H1 (cell line): ENCODE measurements at regions not wholly inside any gene's neighbourhood (a gene's known extent, or its start where the extent isn't known, plus 50 kb on each side); places are given as distances from the start of the nearest gene placed in this dataset.

Source experiments
- CTCF ChIA-PET: fragments of 300-600 bp; sonication (Branson Sonifier 250); formaldehyde crosslinking; loops from one replicate; lab custom pipeline; 2021; ENCODE audit not compliant: partially characterized antibody; lab: Charles Lee
- POLR2A ChIA-PET: fragments of 300-600 bp; sonication (Branson Sonifier 250); formaldehyde crosslinking; loops from one replicate; lab custom pipeline; 2021; ENCODE audit warnings: inconsistent platforms; ENCODE audit not compliant: partially characterized antibody; lab: Charles Lee
- DNase-seq, 2 experiments: peaks; one replicate each; pipeline versions ENCODE4 v3.0.0 to v3.0.0-alpha.2; 2010 to 2022; ENCODE audit warnings: low spot score in 2 of 2, low read depth in 1 of 2, mixed read lengths in 1 of 2
- FAIRE-seq: peaks from 2 replicates; lab custom pipeline; 2011; peaks lifted over from hg19 to GRCh38; lab: Jason Lieb, UNC
- H2AFZ ChIP-seq: 2 replicates; pipeline ENCODE4 v1.8.1; 2012; ENCODE audit warnings: low read length, inconsistent platforms
- H2AK5ac ChIP-seq: 2 replicates; pipeline ENCODE4 v1.6.1; 2013; ENCODE audit warnings: low read depth, low read length
- H2BK120ac ChIP-seq: replicated peaks from 2 replicates; pipeline ENCODE3; 2013; ENCODE audit warnings: low read depth, low read length, inconsistent platforms
- H2BK12ac ChIP-seq: 2 replicates; pipeline ENCODE4 v1.6.1; 2013; ENCODE audit warnings: low read depth, low read length
- H2BK15ac ChIP-seq: 2 replicates; pipeline ENCODE4 v1.6.1; 2013; ENCODE audit warnings: low read length
- H2BK20ac ChIP-seq: 2 replicates; pipeline ENCODE4 v1.6.1; 2013; ENCODE audit warnings: low read length
- H2BK5ac ChIP-seq: 2 replicates; pipeline ENCODE4 v1.6.1; 2013; ENCODE audit warnings: low read depth, low read length
- H3K14ac ChIP-seq: 2 replicates; pipeline ENCODE4 v1.6.1; 2013; ENCODE audit warnings: inconsistent platforms; ENCODE audit not compliant: insufficient read length
- H3K18ac ChIP-seq: 2 replicates; pipeline ENCODE4 v1.6.1; 2013; ENCODE audit warnings: low read length; ENCODE audit errors: extremely low read depth
- H3K23ac ChIP-seq: 2 replicates; pipeline ENCODE4 v1.6.1; 2013; ENCODE audit warnings: inconsistent platforms; ENCODE audit not compliant: insufficient read length
- H3K23me2 ChIP-seq: 2 replicates; pipeline ENCODE4 v1.6.1; 2013; ENCODE audit warnings: low read depth, low read length
- H3K27ac ChIP-seq: 2 replicates; pipeline ENCODE4 v1.6.1; 2011; ENCODE audit warnings: low read depth, low read length, inconsistent platforms
- H3K27me3 ChIP-seq, 4 experiments: replicated peaks in 1 of 4; 1 replicate in 1 of 4; 2 replicates in 3 of 4; pipeline versions ENCODE4 v1.6.1 to v1.8.1; 2011 to 2013; ENCODE audit warnings: low read length in 3 of 4, mild to moderate bottlenecking in 3 of 4, inconsistent platforms in 2 of 4, mixed read lengths in 2 of 4, moderate library complexity in 1 of 4; ENCODE audit not compliant: control insufficient read depth in 3 of 4, insufficient read depth in 3 of 4; ENCODE audit errors: extremely low read depth in 1 of 4
- H3K36me3 ChIP-seq, 4 experiments: 2 replicates each; pipeline versions ENCODE4 v1.6.1 to v1.8.1; 2011 to 2013; ENCODE audit warnings: mild to moderate bottlenecking in 4 of 4, low read length in 3 of 4, moderate library complexity in 2 of 4, control low read depth in 1 of 4, inconsistent platforms in 1 of 4; ENCODE audit not compliant: insufficient read depth in 4 of 4, control insufficient read depth in 2 of 4
- H3K4ac ChIP-seq: replicated peaks from 2 replicates; pipeline ENCODE3; 2013; ENCODE audit warnings: low read length, low read depth, mixed read lengths, inconsistent platforms; ENCODE audit not compliant: insufficient read length
- H3K4me1 ChIP-seq, 4 experiments: replicated peaks in 1 of 4; 1 replicate in 1 of 4; 2 replicates in 3 of 4; pipeline versions ENCODE4 v1.6.1 to v1.8.1; 2011 to 2013; ENCODE audit warnings: low read length in 3 of 4, inconsistent platforms in 2 of 4, mixed read lengths in 1 of 4; ENCODE audit not compliant: insufficient read depth in 4 of 4, control insufficient read depth in 3 of 4
- H3K4me2 ChIP-seq, 2 experiments: 2 replicates each; pipeline versions ENCODE4 v1.6.1 to v1.8.1; 2011 to 2013; ENCODE audit warnings: low read depth in 2 of 2, low read length in 2 of 2, control low read depth in 1 of 2, inconsistent platforms in 1 of 2, mild to moderate bottlenecking in 1 of 2; ENCODE audit not compliant: insufficient read depth in 1 of 2
- H3K4me3 ChIP-seq, 4 experiments: fragments of 200-600, 300-600 bp in 1 of 4; sonication (generic), shearing (Covaris generic), sonication (Bioruptor Twin) in 1 of 4; 2 replicates each; pipeline versions ENCODE4 v1.5.1 to v1.8.1; 2011 to 2016; ENCODE audit warnings: low read length in 4 of 4, low read depth in 3 of 4, control low read depth in 2 of 4, inconsistent platforms in 2 of 4, mild to moderate bottlenecking in 2 of 4, mixed read lengths in 1 of 4, moderate library complexity in 1 of 4; ENCODE audit not compliant: insufficient read depth in 2 of 4; ENCODE audit errors: extremely low read depth in 1 of 4
- H3K56ac ChIP-seq: replicated peaks from 2 replicates; pipeline ENCODE3; 2013; ENCODE audit warnings: low read depth, mild to moderate bottlenecking, mixed read lengths, low read length, inconsistent platforms; ENCODE audit not compliant: insufficient read length
- H3K79me1 ChIP-seq: 2 replicates; pipeline ENCODE4 v1.6.1; 2013; ENCODE audit warnings: low read depth, low read length, control low read depth
- H3K79me2 ChIP-seq, 2 experiments: 2 replicates each; pipeline versions ENCODE4 v1.6.1 to v1.8.1; 2012 to 2013; ENCODE audit warnings: low read length in 2 of 2, mild to moderate bottlenecking in 2 of 2, inconsistent platforms in 1 of 2; ENCODE audit not compliant: insufficient read depth in 2 of 2, control insufficient read depth in 1 of 2
- H3K9ac ChIP-seq, 4 experiments: replicated peaks in 1 of 4; 1 replicate in 1 of 4; 2 replicates in 3 of 4; pipeline versions ENCODE4 v1.6.1 to v1.8.1; 2011 to 2013; ENCODE audit warnings: low read depth in 3 of 4, low read length in 3 of 4, control low read depth in 2 of 4, mild to moderate bottlenecking in 2 of 4, moderate library complexity in 2 of 4, inconsistent platforms in 1 of 4; ENCODE audit errors: extremely low read depth in 1 of 4
- H3K9me3 ChIP-seq, 2 experiments: 2 replicates each; pipeline versions ENCODE4 v1.6.1 to v1.8.1; 2012 to 2013; ENCODE audit warnings: mild to moderate bottlenecking in 2 of 2, moderate library complexity in 2 of 2, control low read depth in 1 of 2, inconsistent platforms in 1 of 2, low read depth in 1 of 2, low read length in 1 of 2, mixed read lengths in 1 of 2; ENCODE audit not compliant: insufficient read depth in 2 of 2
- H4K20me1 ChIP-seq, 2 experiments: replicated peaks in 1 of 2; 2 replicates each; pipeline versions ENCODE3 to v1.8.1; 2011 to 2013; ENCODE audit warnings: inconsistent platforms in 2 of 2, low read length in 2 of 2, mild to moderate bottlenecking in 1 of 2; ENCODE audit not compliant: insufficient read depth in 2 of 2, control insufficient read depth in 1 of 2
- H4K5ac ChIP-seq: 2 replicates; pipeline ENCODE4 v1.6.1; 2013; ENCODE audit warnings: low read length, low read depth, mixed read lengths, inconsistent platforms; ENCODE audit not compliant: insufficient read length
- H4K8ac ChIP-seq: 2 replicates; pipeline ENCODE4 v1.8.0; 2013; ENCODE audit warnings: mild to moderate bottlenecking, moderate library complexity, low read length, inconsistent platforms; ENCODE audit not compliant: insufficient read depth; ENCODE audit errors: extremely low read depth
- H4K91ac ChIP-seq: replicated peaks from 2 replicates; pipeline ENCODE3; 2013; ENCODE audit warnings: low read length, mixed read lengths, inconsistent platforms; ENCODE audit not compliant: insufficient read length
- PHF8 ChIP-seq: fragments of 200-600 bp; sonication (generic); conservative IDR thresholded peaks from 2 replicates; pipeline ENCODE4 v1.7.1; 2012; ENCODE audit warnings: low read depth, mild to moderate bottlenecking, inconsistent platforms, low read length, moderate library complexity
- TAF1 ChIP-seq: IDR thresholded peaks from 2 replicates; pipeline ENCODE4 v1.6.1; 2011; ENCODE audit warnings: mild to moderate bottlenecking, low read depth, low read length
- TEAD4 ChIP-seq: IDR thresholded peaks from 2 replicates; pipeline ENCODE4 v1.6.1; 2012; ENCODE audit warnings: low read depth, low read length, inconsistent platforms, mixed read lengths
- WGBS, 2 experiments: shearing (Covaris generic) in 1 of 2; methylation state at CpG; one replicate each; pipeline versions ENCODE4 v1.1.6 to v1.1.7; 2013 to 2015; ENCODE audit warnings: low lambda C conversion rate in 2 of 2, mixed read lengths in 2 of 2, inconsistent platforms in 1 of 2, low coverage in 1 of 2, missing lambda C conversion rate in 1 of 2; ENCODE audit not compliant: insufficient replicate concordance in 2 of 2, insufficient coverage in 1 of 2, insufficient read length in 1 of 2; ENCODE audit errors: extremely low coverage in 1 of 2, missing lambda C conversion rate in 1 of 2; 5-methylcytosine and 5-hydroxymethylcytosine counted together

DNA sequence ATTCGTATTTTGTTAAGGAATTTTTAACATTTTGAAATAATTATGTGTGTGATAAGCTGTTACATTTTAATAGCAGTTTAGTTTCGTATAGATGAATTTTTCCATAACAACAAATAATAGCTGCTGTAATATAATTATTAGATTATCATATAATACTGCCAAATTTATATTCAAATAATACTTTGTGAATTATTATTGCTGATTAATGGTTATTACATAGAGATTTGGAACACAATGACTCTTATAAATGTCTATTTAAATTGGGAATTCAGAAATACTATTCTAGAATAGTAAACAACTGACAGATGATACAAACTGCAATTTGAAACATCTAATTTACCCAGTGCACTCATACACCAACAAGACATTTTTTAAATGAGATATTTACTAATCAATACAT is 73.2 kb upstream of the NEK7 start:
- H3K4me3 ChIP-seq, result no peak overlapping the region
- no peak overlapping the region for H2AFZ ChIP-seq
- H2BK120ac ChIP-seq, result no peak overlapping the region
- no peak overlapping the region for H2BK12ac ChIP-seq
- no peaks in the 10 kb centered on the region for H3K36me3 ChIP-seq
- no peak overlapping the region for H3K4ac ChIP-seq
- DNase-seq (no peak), FAIRE-seq (no peak)
- H4K20me1 ChIP-seq, result no peaks in the 10 kb centered on the region
- no peak overlapping the region for H3K14ac ChIP-seq
- peaks cover 0 to 5% (median 0%) of the 10 kb centered on the region in 4 experiments; a peak in 1 of 7 replicates for H3K4me1 ChIP-seq
- no peaks in the 10 kb centered on the region for H3K79me2 ChIP-seq
- no peak overlapping the region for H2BK20ac ChIP-seq
- H3K4me2 ChIP-seq, result no peak overlapping the region
- no peak overlapping the region for H3K18ac ChIP-seq
- H2BK15ac ChIP-seq, result no peak overlapping the region
- TF ChIP-seq PHF8 (no peak), TAF1 (no peak), TEAD4 (no peak)
- H3K23me2 ChIP-seq, result no peaks in the 10 kb centered on the region
- H4K91ac ChIP-seq, result no peak overlapping the region
- no peak overlapping the region for H2BK5ac ChIP-seq
- no peak overlapping the region for H3K23ac ChIP-seq
- H3K56ac ChIP-seq, result no peak overlapping the region
- no peaks in the 10 kb centered on the region for H3K9me3 ChIP-seq
- H3K27ac ChIP-seq, result no peak overlapping the region
- 94% methylated on average over 2 of the region's 2 CpGs; no CpG with 5 or more reads in 1 of the 2 experiments for WGBS, 2 experiments
- no peak overlapping the region for H3K9ac ChIP-seq
- no peak overlapping the region for H4K8ac ChIP-seq
- ChIA-PET CTCF (interaction anchor here (1.2 to 5.6 kb wide), 2 partner anchors 10 to 11 kb away, joined by 3 to 29 read pairs; no protein-coding TSS in a partner anchor), POLR2A (no interaction called here)
- H3K27me3 ChIP-seq, result no peaks in the 10 kb centered on the region
- H2AK5ac ChIP-seq, result no peak overlapping the region
- H4K5ac ChIP-seq, result no peak overlapping the region
- H3K79me1 ChIP-seq, result no peaks in the 10 kb centered on the region
